ENCODE measurements at regions not wholly inside any gene's neighbourhood (a gene's known extent, or its start where the extent isn't known, plus 50 kb on each side); places are given as distances from the start of the nearest gene placed in this dataset.

DNA sequence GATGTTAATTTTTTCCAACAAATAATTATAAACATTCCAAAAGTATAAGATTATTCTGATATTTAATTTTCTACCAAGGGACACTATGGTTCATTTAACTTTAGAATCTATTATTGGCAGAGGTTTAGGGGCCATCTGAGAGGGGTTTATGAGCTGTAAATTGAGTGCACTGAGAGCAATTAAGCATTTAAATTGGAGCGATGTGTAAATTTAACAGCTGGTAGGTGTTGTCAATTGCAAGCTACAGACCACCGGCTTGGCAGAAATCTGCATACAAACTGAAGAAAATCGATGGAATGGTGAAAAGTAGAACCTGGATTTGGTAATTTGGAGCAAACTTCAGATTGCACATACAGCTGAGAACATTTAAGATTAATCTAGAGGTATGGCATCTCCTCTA is 55.8 kb upstream of the MTF2 start:
- TF ChIP-seq, protein P1, sequence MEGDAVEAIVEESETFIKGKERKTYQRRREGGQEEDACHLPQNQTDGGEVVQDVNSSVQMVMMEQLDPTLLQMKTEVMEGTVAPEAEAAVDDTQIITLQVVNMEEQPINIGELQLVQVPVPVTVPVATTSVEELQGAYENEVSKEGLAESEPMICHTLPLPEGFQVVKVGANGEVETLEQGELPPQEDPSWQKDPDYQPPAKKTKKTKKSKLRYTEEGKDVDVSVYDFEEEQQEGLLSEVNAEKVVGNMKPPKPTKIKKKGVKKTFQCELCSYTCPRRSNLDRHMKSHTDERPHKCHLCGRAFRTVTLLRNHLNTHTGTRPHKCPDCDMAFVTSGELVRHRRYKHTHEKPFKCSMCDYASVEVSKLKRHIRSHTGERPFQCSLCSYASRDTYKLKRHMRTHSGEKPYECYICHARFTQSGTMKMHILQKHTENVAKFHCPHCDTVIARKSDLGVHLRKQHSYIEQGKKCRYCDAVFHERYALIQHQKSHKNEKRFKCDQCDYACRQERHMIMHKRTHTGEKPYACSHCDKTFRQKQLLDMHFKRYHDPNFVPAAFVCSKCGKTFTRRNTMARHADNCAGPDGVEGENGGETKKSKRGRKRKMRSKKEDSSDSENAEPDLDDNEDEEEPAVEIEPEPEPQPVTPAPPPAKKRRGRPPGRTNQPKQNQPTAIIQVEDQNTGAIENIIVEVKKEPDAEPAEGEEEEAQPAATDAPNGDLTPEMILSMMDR (conservative IDR thresholded peaks at IDR 0.05; ENCODE audit: low read depth, low read length) = no peak
- no peak for DNase-seq (ENCODE audit: low read depth)
- no peak overlapping the region for H3K4me3 ChIP-seq (ENCODE audit: low read depth, low read length)

DNA sequence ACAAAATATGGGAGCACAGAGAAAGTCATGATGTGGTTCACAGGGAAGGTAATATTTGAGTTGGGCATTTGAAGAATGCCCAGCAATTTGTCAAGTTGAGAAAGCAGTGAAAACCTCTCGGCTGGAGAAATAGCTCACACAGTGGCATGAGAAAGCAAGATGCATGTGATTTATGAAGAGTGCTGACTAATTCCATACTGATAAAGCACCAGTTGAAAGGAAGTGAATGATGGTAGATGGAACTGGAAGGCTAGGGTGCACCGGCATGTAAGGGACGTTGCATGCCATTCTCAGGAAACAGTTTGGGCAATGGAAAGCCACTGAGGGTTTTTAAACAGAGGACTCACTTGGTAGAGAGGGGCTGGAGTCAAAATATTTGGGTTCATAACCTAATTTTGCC is 53.5 kb upstream of the MTF2 start:
- H3K4me3 ChIP-seq (ENCODE audit: low read depth, low read length) = no peak overlapping the region
- DNase-seq (ENCODE audit: low read depth) = peak; percentile 22
- TF ChIP-seq, protein P1 (conservative IDR thresholded peaks at IDR 0.05; ENCODE audit: low read depth, low read length) = no peak

DNA sequence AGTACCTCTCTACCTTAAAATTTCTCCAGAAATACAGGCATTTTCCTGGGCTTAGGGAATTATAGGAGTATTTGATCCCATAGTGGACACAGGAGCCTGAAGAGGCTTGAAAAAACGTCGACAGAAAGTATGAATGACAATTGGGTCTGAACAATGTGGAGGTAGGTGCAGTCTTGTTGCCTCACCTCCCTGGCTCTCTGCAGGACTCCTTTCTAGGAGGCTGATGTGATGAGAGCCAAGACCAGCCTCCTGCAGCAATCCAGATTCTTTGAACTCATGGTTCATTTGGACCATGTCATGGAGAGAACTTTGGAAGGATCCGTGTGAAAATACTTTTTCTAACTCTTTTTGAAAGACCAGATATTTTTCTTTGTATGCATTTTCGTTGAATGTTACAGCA is 50.5 kb upstream of the MTF2 start:
- TF ChIP-seq, protein P1 (conservative IDR thresholded peaks at IDR 0.05; ENCODE audit: low read depth, low read length) = no peak
- no peak for DNase-seq (ENCODE audit: low read depth)
- no peak overlapping the region for H3K4me3 ChIP-seq (ENCODE audit: low read depth, low read length)
